GM23248 (cell line): ENCODE measurements at regions not wholly inside any gene's neighbourhood (a gene's known extent, or its start where the extent isn't known, plus 50 kb on each side); places are given as distances from the start of the nearest gene placed in this dataset.

Experiments
- EZH2 ChIP-seq: fragments of 200-600 bp; sonication (generic); IDR thresholded peaks from 2 replicates; pipeline ENCODE4 v1.6.1; 2018; ENCODE audit warnings: antibody characterized with exemption, mild to moderate bottlenecking; ENCODE audit not compliant: insufficient read depth, poor library complexity, severe bottlenecking
- EZH2phosphoT487 ChIP-seq: fragments of 200-600 bp; sonication (generic); IDR thresholded peaks from 2 replicates; pipeline ENCODE4 v1.6.1; 2018; ENCODE audit warnings: antibody characterized with exemption, moderate library complexity, mild to moderate bottlenecking, low read depth; ENCODE audit not compliant: insufficient read depth

DNA sequence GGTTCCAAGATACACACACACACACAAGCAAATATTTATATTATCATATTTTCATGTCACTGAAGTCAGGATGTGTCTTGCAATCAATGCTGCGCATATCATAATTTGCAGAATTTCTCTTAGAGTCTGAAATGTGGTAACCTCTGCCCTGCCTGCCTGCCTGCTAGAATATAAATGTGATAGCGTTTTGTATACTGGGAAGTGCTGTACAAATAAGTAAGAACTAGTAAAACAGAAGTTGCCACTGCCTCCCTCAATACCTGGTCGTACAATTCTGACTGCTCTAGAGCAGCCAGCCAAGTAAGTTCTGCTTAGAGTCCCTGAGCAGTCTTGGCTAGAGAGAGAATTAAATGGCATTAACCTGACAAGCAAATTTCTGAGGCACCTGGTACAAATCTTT lies 83.9 kb upstream of the NTF3 start:
- no peak for TF ChIP-seq EZH2
- TF ChIP-seq EZH2phosphoT487: no peak
